NCI-H1105 (cell line): ENCODE measurements at regions not wholly inside any gene's neighbourhood (a gene's known extent, or its start where the extent isn't known, plus 50 kb on each side); places are given as distances from the start of the nearest gene placed in this dataset.

Experiments
- DNase-seq: peaks from one replicate; lab custom pipeline; 2025; lab: John Stamatoyannopoulos, UW

DNA sequence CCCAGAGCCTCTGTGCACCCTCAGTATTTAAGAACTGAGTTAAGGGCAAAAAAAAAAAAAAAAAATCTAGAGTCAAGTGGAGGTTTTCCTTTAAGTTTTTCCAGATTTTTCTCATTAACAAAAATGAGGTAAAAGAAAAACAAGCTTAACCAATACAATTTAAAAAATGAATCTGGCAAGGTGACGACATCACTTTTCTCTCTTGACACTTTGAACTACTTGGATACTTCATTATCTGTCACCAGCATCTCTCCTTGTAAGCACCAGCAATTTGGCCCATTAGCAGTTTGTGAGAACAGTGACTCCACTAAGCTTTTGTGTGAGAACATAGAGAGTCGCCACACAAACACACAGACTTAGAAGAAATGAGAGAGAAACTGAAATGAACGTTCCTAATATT is 345.7 kb upstream of the SLC30A5 start:
- DNase-seq = no peak

DNA sequence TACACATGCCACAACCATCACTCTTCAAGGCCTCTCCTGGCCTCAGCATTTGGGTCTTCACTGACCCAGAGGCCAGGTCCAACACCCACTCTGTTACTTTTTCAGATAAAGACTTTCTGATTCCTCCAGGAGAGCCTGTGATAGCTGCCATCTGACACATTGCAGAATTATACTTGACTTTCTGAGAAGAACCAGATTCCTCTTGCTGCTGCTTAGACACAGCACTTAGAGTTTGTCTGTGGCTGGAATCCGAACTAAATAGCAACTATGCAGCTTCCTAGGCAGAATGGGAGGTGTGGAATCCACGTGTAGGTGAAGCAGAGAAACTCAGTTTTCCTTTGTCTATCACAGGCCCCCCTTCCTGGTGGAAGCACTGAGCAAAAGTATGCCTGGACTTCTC is 344.7 kb upstream of the SLC30A5 start:
- DNase-seq = no peak

DNA sequence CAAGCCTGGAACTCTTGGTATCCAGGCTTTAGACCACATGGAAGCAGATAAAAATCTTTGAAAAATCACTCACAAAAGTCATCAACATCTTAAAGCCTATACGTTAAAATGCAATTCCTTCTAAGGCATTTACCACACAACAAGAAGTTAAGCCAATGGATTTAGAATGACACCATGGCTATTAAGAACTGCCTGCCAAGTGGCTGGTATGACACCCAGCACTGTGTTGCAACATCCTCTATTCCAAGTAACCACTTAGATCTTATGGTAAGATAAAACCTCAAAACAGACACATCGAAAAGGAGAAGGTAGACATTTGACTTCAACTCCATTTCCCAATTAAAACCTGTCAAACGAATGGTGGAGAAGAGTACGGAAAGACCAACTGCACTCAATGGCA is 344.2 kb upstream of the SLC30A5 start:
- no peak for DNase-seq

DNA sequence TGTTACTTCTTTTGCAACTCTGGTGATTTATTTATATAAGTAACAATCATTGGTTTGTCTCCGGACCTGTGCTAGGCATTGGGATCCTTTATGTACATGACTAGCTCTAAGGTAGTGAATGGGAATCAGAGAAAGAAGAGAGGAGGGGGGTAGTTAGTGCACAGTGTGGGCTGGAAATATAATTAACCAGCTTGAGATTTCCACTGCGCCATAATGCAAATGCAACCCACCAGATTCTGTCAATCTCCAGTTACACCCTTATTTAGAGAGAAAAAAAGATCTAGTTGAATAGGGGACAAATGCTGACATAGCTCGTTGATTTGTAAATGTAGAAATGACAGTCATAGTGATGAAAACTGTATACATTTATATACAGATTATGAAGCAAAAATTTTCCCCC is 342.2 kb upstream of the SLC30A5 start:
- no peak for DNase-seq

DNA sequence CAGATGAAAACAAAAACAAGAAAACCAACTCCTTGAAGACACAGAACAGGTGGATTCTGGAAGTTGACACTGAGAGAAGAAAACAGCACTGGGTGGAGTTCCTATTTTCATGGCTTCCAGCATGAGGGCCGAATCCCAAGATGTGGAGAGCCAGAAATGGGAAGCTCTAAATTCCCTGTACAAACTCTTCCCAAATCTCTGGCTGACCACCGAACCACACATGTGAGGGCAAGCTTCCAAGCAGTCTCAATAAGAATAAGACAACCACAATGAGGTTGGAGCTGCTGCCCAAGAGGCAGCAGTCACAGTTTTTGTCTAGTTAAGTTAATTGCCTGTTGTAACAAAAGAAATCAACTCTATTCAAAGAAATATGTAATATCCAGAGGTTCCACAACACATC is 339.3 kb upstream of the SLC30A5 start:
- DNase-seq = no peak

DNA sequence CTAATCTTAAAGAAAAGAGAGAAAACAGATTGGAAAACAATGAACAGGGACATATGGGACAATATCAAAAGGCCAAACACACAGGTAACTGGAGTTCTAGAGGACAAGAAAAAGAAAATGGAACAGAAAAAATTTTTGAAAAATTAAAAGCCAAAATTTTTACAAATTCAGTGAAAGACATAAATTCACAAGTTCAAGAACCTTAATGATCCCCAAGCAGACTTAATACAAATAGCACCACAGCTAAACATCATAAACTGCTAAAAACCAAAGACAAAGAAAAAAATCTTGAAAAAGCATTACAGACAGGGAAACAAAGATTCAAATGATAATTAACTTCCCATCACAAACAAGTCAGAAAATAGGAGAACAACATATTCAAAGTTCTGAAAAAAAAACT is 338.5 kb upstream of the SLC30A5 start:
- DNase-seq = no peak

DNA sequence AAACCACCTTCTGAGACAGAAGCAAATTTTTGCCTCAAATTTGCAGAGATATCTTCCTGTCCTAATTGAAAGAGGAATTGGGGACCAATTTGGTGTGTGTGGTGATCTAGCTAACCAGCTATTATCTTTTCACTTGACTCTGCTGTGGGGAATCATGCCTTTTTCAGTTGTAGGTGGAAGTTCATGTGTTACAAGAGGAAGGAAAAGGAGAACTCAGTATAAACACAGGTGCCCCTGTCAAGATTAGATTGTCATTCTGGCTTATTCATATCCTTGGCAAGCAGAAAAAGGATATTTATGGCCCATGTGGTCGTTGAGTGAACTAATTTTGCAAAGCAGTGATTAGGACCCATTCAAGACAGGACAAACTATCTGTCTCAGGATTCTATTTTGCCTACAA is 336.8 kb upstream of the SLC30A5 start:
- no peak for DNase-seq

DNA sequence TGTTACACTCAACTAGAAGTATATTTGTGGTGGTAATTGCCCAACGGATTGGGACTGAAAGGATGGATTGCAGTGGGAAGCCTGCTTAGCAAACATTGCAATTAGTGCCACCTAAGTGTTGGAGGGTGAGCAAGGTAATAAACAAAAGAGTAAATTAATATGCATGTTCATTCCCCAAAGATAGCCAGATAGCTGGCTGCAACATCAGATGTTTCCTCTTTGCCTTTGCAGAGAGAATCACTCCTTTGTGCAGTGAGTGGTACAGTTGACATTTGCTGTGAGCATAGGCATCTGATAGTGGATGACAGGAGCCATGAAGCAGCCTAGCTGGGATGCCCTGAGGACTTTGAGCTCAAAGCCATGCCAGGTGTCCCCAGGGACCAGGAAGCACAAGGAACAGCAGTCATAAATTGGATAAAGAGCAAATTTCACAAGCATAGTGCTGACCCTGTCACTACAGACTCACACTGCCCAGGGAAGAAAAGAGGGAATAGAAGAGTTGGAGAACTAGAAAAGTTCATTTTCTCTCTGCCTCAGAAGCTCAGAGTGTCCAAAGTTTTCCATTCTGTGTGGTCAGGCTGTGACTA is 336.1 kb upstream of the SLC30A5 start:
- no peak for DNase-seq

DNA sequence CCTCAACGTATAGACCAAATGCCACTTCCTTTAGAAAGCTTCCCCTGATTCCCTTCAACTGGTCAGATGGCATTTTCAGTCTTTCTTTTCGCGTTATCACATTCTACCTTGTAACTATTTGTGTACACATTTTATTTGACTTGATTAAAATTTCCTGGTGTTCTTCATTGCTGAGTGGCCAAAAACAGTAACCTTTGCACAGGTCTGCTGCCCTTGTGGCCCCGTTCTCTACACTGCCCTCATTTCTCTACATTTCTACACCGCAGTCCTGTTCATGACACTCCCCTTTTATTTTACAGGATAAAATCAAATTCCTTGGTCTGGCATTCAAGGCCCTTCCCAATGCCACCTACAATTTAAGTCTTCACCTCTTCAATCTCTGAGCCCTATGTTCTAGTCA is 334.2 kb upstream of the SLC30A5 start:
- no peak for DNase-seq

DNA sequence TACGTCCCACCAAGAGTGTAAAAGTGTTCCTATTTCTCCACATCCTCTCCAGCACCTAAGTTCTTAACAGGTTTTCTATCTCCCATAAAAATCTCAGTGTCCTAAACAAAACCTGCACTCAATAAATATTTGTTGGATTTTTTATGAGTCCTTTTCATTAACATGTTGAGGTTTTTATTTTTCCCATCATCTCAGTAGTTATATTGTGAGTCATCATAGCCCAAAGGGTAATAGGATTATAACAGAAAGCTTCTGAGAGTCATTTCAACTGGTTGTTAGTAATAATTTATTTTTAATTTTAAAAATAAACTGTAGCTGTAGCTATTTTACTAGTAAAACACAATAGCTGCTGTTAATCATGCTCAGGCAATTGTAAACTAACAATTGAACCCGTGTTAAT is 331.6 kb upstream of the SLC30A5 start:
- DNase-seq = no peak

DNA sequence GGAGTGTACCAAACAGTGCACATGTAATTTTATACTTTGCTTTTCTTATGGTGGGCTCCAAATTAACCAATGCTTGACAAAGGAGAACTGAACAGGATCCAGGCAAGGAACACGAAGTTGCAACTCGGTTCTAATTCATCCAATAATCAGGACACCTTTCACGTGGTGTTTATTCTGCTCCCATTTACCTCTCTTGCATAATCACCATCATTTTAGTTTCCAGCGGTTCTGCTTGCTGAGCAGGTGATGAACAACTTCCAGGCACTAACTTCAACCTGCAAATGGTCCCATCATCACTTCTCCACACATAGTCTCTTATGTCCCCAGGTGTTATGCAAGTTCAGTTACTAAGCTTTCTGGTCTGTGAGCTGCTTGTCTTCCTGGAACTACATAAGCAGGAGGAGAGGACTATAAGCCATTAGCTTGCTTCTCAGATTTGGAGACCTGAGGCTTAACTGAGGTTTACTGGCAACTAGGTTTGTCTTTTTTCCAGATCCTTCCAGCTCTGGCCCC is 326.8 kb upstream of the SLC30A5 start:
- no peak for DNase-seq

DNA sequence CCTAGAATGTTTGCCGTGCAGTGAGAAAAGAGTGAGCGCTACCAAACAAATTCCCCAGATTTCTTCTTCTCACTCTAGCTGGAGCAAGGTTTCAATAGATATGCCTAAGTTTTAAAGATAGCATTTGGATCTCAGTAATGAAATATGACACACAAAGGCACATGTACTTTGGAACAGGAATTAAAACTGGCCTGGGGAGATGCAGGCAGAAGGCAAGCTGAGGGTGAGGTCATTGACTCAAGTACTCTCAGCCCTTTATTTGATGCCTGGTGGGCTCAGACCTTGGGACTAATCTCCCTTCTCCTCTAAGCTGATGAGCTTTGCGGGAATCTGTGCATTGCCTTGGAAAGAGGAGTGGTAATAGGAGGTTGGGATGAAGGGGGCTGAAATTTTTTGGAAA is 323.3 kb upstream of the SLC30A5 start:
- DNase-seq = no peak

DNA sequence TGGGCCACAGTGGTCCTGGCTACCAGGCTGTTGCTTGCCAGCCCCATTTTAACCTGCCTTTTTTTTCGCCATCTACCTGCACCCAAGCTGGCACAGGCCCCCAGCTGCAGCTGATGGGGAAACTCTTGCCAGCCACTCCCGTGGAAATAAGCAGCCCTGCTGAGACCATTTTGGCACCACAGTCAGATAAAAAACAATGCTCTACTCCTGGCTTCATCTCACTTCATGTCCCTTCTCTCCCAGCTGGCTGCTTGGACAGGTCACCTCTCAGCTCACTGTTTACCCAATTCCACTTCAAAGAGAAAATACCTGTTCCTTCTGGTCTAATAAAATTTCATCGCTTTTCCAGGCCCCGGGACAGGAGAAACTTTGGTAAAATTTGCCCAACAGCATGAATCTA is 322.6 kb upstream of the SLC30A5 start:
- DNase-seq = no peak

DNA sequence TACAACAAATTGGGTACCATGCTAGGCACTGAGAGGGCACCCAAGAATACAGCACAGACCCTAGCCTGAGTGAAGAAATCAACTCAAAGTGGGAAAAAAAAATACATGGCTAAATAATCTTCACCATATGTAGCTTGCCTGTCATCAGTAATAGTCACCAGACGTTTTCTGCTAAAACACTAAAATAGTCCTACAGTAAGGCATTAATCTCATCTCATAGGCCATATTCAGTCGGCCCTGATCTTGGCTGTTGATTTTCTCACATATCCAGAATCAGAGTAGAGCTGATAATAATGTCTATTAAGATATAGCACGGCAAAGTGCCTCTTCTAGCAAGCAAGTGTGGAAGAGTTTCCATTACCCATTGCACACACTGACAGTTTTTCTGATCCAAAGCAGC is 322.1 kb upstream of the SLC30A5 start:
- no peak for DNase-seq

DNA sequence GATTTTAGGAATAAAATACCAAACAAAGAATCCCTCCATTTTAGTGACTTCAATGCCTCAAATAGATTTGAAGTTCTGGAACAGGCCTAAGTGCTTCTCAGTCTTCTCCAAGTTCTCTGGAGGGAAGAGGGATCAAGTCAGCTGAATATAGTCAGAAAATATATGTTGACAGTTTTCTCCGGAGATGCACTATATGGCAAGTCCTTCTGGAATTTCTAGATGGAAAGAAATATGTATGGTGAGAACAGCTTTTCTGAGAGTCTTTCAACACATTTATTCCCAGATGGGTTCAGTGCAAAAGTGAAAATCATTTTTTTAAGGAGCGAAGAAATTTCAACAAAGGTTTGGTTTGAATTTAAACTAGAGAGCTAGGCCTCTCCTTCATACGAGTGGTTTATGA is 317.4 kb upstream of the SLC30A5 start:
- DNase-seq = no peak

DNA sequence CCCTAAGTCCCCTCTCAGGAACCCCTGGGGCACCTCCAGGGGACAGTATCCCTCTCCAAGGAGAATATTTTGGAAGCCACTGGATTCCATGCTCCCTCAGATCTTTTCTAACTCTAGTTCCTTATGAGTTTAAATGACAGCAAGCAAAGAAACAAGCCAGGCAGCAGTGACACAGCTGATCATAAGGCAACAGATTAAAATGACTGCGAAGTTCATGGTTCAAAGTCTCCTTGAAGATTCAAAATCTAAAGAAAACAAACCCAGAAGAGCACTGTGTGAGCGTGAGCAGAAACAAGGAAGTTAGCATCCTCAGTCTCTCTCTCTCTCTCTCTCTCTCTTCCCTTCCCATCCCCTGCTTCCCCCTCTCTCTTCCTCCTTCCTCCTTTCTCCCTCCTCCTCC is 316.7 kb upstream of the SLC30A5 start:
- DNase-seq = no peak

DNA sequence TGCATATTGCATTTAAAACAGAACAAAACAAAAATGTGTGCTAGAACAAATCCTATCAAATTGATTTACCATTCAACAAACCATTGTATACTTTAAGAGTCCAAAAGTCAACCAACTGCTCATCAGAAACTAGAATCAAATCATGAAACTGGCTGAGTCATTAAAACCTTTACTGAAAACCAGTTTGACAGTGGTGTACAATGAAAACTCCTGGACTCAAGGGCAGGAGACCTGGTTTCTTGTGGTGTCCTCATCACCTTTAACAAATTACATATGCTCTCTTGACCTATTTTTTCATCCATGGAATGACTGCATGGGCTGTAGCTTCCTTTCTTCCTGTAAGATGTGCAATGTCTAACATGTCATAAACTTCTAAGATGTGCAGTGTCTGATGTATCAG is 315.3 kb upstream of the SLC30A5 start:
- DNase-seq = no peak

DNA sequence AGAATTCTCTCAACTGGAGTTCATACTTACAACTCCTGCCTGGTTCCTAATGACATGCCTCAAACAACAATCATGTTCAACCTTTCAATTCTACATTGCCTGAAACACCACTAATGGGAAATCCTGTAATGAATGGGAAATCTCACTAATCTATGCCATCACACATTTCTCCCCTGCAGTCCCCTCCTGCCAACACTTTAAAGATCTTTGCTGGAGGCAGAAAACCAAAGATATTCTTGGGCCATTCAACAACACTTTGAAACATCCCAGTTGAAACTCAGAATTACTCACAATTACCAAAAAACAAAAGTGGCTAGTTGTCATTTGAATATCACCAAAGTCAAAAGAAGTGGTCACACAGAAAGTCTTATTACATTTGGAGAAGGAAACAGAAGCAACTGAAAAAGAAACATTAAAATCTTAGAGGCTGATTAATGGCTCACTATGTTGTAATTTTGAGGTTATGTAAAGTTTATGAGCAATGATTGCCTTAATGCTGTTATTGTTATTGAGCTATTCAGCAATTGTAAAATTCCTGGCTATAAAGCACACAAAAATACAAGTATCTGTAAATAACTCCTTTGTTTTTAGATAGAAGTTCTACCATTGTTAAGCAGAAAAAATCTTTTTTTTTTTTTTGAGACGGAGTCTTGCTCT is 313.4 kb upstream of the SLC30A5 start:
- no peak for DNase-seq

DNA sequence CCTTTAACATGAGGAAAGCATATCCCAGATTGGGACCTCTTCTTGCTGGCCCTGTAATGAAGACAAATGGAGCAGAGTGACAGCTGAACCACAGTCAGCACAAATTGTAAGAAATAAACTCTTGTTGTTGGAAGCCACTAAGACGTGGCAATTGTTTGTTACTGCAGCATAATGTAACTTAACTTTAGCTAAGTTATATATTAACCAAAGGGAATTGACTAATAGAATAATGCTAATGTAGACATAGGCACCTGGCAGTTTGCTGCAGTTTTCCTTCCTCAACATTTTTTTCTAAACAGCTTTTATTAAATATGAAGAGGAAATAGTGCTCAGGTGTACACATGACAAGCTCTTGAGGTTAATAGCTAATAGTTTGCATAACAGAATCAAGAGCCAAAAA is 300.7 kb upstream of the SLC30A5 start:
- DNase-seq = no peak

DNA sequence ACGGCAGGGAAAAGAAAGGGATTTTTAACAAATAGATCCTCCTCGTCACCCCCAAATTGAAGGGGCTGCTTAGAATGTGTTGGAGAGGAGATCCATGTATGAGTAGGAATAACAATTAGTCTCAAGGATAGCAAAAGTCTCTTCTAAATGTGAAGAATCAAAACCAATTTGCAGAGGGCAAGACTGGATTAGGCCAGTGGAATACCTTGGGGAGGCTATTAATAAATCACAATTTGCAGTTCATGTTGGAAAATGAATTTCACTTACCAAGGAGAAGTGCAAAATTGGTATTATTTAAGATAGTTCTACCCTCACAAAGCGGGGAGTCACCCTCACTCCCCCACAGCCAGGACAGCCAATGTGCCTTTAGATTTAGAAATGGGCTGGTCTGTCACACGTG is 299.8 kb upstream of the SLC30A5 start:
- DNase-seq = no peak

DNA sequence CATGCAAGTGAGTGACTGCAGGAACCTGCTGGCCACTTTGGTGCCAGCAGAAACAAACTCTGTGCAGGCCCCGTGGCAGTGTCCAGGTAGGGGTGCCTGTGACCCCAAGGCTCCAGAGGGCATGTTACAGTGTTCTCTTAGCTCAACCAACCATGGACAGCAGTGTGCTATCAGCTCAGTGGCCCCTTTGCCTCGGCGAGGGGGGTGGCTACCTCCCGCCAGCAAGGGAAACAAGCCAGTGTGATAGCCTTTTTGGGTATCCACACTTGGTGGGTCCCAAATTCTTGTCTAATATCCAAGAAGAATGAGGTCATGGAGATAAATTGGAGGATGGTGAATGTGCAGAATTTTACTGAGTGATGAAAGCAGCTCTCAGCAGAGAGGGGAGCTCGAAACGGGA is 298.6 kb upstream of the SLC30A5 start:
- DNase-seq = no peak

DNA sequence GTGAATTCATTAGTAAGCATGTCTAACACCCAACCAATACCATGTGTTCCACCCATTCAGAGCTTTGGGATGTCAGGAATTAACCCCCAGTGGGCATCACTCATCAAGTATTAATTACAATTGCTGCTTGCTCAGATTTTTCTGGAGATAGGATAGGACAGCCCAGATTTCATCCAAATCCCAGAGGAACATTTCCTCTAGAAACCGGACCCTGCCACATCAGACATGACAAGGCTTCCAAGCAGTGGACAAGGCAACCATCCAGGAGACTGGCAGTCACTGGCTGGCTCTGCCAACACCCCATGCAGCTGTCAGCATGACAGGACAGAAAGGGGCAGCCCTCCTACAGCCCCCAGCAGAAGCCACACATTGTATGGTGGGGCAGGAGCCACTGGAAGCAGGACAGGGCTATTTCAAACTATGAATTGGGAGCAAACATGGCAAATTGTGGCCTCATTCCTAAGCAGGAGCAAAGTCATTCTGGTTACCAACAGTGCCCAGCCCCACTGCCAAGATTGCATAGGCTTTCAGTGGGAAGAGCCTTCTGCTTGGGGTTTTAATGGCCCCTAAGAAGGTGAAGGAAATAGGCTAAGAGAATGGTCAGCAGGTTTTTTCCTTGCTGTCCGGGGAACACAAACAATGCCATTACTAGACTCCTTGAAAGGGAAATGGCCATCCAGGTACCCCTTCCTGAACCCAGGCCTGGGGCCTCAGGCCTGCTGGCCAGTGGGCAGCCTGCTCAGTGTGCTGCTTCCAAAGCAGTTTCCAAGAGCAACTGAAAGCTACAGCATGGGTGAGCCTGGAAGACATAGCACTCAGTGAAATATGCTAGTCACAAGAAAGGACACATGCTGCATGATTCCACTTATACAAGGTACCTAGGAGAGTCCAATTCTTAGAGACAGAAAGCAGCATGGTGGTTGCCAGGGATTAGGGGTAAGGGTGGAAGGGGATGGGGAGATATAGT is 294.7 kb upstream of the SLC30A5 start:
- no peak for DNase-seq

DNA sequence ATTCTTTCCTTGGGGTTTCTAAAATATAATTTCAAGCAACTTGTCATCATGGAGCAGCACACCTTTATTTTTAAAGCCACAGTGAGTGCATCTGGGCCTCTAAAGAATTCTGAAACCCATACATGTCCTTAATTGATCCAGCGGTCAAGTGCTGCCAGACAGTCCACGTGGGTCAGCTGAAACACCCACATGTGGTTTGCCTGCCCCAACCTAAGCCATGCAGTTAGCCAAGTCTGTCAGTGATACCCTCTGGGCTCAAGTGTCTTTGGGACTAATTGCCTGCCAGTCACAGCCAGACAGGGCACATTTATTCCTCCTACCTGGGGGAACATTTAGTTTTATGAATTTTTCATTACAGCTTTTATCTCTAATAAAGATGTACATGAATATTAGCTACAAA is 291.4 kb upstream of the SLC30A5 start:
- DNase-seq = no peak
